ENCODE measurements at regions not wholly inside any gene's neighbourhood (a gene's known extent, or its start where the extent isn't known, plus 50 kb on each side); places are given as distances from the start of the nearest gene placed in this dataset.
A peak's percentile ranks its signal among the peaks of the same experiment; 100 is the strongest.
"Not testable (repeated sequence)": the region's sequence is repeated elsewhere in the genome, so short reads cannot be mapped to it uniquely, and the experiment has no call there.

- Histone ChIP-seq H3K9me3 (no peaks in the 10 kb centered on the region), H3K27me3 (ENCODE audit: low read depth) (no peaks in the 10 kb centered on the region), H3K4me3 (no peak overlapping the region), H3K4me1 (no peaks in the 10 kb centered on the region), H3K27ac (no peak overlapping the region), H3K36me3 (no peaks in the 10 kb centered on the region)
- intact Hi-C loops (cut with DNase I): no loop called here
- TF ChIP-seq CTCF (IDR thresholded peaks at IDR 0.05): no peak
- DNase-seq: no peak
- ATAC-seq: no peak
These were observed 108.9 kb downstream of the ACTL7B start for GRCh38 chr9:108746864-108747263.

- no peak for TF ChIP-seq CTCF (IDR thresholded peaks at IDR 0.05)
- no peak overlapping the region for H3K27ac ChIP-seq
- ATAC-seq (no peak), DNase-seq (no peak)
- H3K4me3 ChIP-seq: no peak overlapping the region
- H3K4me1 ChIP-seq: no peaks in the 10 kb centered on the region
- no peaks in the 10 kb centered on the region for H3K9me3 ChIP-seq
- H3K36me3 ChIP-seq: no peaks in the 10 kb centered on the region
- intact Hi-C loops (cut with DNase I): no loop called here
- no peaks in the 10 kb centered on the region for H3K27me3 ChIP-seq (ENCODE audit: low read depth)
These were observed 109.8 kb downstream of the ACTL7B start for GRCh38 chr9:108746001-108746400.

GRCh38 chr9:108744641-108745040, 111.1 kb downstream of the ACTL7B start:
- no peaks in the 10 kb centered on the region for H3K27me3 ChIP-seq (ENCODE audit: low read depth)
- no peaks in the 10 kb centered on the region for H3K9me3 ChIP-seq
- intact Hi-C loops (cut with DNase I): no loop called here
- H3K4me1 ChIP-seq: no peaks in the 10 kb centered on the region
- DNase-seq (no peak), ATAC-seq (no peak)
- no peaks in the 10 kb centered on the region for H3K36me3 ChIP-seq
- no peak overlapping the region for H3K4me3 ChIP-seq
- no peak for TF ChIP-seq CTCF (IDR thresholded peaks at IDR 0.05)
- no peak overlapping the region for H3K27ac ChIP-seq

GRCh38 chr9:108743901-108744371, 111.8 kb downstream of the ACTL7B start:
- ATAC-seq (peak in 1 of 2 donors; percentile 11), DNase-seq (no peak)

GRCh38 chr9:108743416-108743815, 112.4 kb downstream of the ACTL7B start:
- Histone ChIP-seq H3K4me1 (no peaks in the 10 kb centered on the region), H3K9me3 (no peaks in the 10 kb centered on the region), H3K4me3 (no peak overlapping the region), H3K27ac (no peak overlapping the region), H3K27me3 (ENCODE audit: low read depth) (no peaks in the 10 kb centered on the region), H3K36me3 (no peaks in the 10 kb centered on the region)
- TF ChIP-seq CTCF (IDR thresholded peaks at IDR 0.05): no peak
- ATAC-seq (no peak), DNase-seq (no peak)
- intact Hi-C loops (cut with DNase I): no loop called here

More at GRCh38 chr9:108743901-108744371, 111.8 kb downstream of the ACTL7B start:
- Histone ChIP-seq H3K4me3 (no peak overlapping the region), H3K27ac (no peak overlapping the region), H3K9me3 (no peaks in the 10 kb centered on the region), H3K27me3 (ENCODE audit: low read depth) (no peaks in the 10 kb centered on the region), H3K36me3 (no peaks in the 10 kb centered on the region), H3K4me1 (no peaks in the 10 kb centered on the region)
- intact Hi-C loops (cut with DNase I): no loop called here
- no peak for TF ChIP-seq CTCF (IDR thresholded peaks at IDR 0.05)

- Histone ChIP-seq H3K27me3 (ENCODE audit: low read depth) (no peaks in the 10 kb centered on the region), H3K9me3 (no peaks in the 10 kb centered on the region), H3K27ac (no peak overlapping the region), H3K36me3 (no peaks in the 10 kb centered on the region), H3K4me3 (no peak overlapping the region), H3K4me1 (no peaks in the 10 kb centered on the region)
- ATAC-seq (no peak), DNase-seq (no peak)
- TF ChIP-seq CTCF (IDR thresholded peaks at IDR 0.05): no peak
- intact Hi-C loops (cut with DNase I): no loop called here
These were observed 113.6 kb downstream of the ACTL7B start for GRCh38 chr9:108742191-108742590.

GRCh38 chr9:108731292-108731691, 124.5 kb downstream of the ACTL7B start:
- H3K9me3 ChIP-seq; H3K4me1 ChIP-seq; H3K4me3 ChIP-seq; H3K27me3 ChIP-seq (ENCODE audit: low read depth); ATAC-seq; intact Hi-C loops (cut with DNase I); H3K27ac ChIP-seq; DNase-seq; H3K36me3 ChIP-seq: not testable (repeated sequence)

All from lower lobe of right lung (tissue), 2 donors.